H9 (cell line): ENCODE measurements at regions not wholly inside any gene's neighbourhood (a gene's known extent, or its start where the extent isn't known, plus 50 kb on each side); places are given as distances from the start of the nearest gene placed in this dataset.

ENCODE experiments used
- DNase-seq: peaks from one replicate; pipeline ENCODE4 v3.0.0-alpha.2; 2017
- H2AFZ ChIP-seq: one replicate; pipeline ENCODE4 v1.6.1; 2013; ENCODE audit warnings: mild to moderate bottlenecking, low read length, control low read depth, moderate library complexity
- H2AK5ac ChIP-seq: 2 replicates; pipeline ENCODE4 v1.6.1; 2013; ENCODE audit warnings: low read length, control low read depth, mixed read lengths; ENCODE audit not compliant: insufficient read length
- H2BK120ac ChIP-seq: one replicate; pipeline ENCODE4 v1.6.1; 2013; ENCODE audit warnings: low read depth, mild to moderate bottlenecking, low read length, control low read depth, inconsistent platforms; ENCODE audit not compliant: poor library complexity, severe bottlenecking
- H2BK12ac ChIP-seq: 2 replicates; pipeline ENCODE4 v1.6.1; 2013; ENCODE audit warnings: low read length, control low read depth, mixed read lengths, low read depth; ENCODE audit not compliant: insufficient read length
- H2BK15ac ChIP-seq: 2 replicates; pipeline ENCODE4 v1.6.1; 2013; ENCODE audit warnings: low read depth, low read length, control low read depth
- H2BK20ac ChIP-seq: one replicate; pipeline ENCODE4 v1.6.1; 2013; ENCODE audit warnings: low read depth, mild to moderate bottlenecking, low read length, control low read depth, inconsistent platforms; ENCODE audit not compliant: poor library complexity, severe bottlenecking
- H2BK5ac ChIP-seq: 2 replicates; pipeline ENCODE4 v1.6.1; 2013; ENCODE audit warnings: low read length, control low read depth, mixed read lengths; ENCODE audit not compliant: insufficient read length
- H3K14ac ChIP-seq: 2 replicates; pipeline ENCODE4 v1.6.1; 2013; ENCODE audit warnings: low read length, control low read depth; ENCODE audit not compliant: insufficient read depth
- H3K18ac ChIP-seq: 2 replicates; pipeline ENCODE4 v1.6.1; 2013; ENCODE audit warnings: low read depth, mild to moderate bottlenecking, mixed read lengths, low read length, control low read depth; ENCODE audit not compliant: insufficient read length
- H3K23ac ChIP-seq: 2 replicates; pipeline ENCODE4 v1.6.1; 2013; ENCODE audit warnings: low read length, control low read depth, mixed read lengths, low read depth; ENCODE audit not compliant: insufficient read length
- H3K23me2 ChIP-seq: 2 replicates; pipeline ENCODE4 v1.6.1; 2013; ENCODE audit warnings: low read depth, mild to moderate bottlenecking, mixed read lengths, low read length, control low read depth; ENCODE audit not compliant: insufficient read length, poor library complexity, severe bottlenecking
- H3K27ac ChIP-seq: 2 replicates; pipeline ENCODE4 v1.5.1; 2013; ENCODE audit warnings: low read length, control low read depth, mixed read lengths, low read depth; ENCODE audit not compliant: insufficient read length
- H3K27me3 ChIP-seq: 2 replicates; pipeline ENCODE4 v1.6.1; 2013; ENCODE audit warnings: low read length, control low read depth, inconsistent platforms; ENCODE audit not compliant: insufficient read depth
- H3K4ac ChIP-seq: 2 replicates; pipeline ENCODE4 v1.6.1; 2013; ENCODE audit warnings: low read depth, mild to moderate bottlenecking, control low read depth, inconsistent platforms, low read length, moderate library complexity
- H3K4me1 ChIP-seq: 2 replicates; pipeline ENCODE4 v1.6.1; 2013; ENCODE audit warnings: low read length, control low read depth, inconsistent platforms; ENCODE audit not compliant: insufficient read depth
- H3K4me2 ChIP-seq: 2 replicates; pipeline ENCODE4 v1.6.1; 2013; ENCODE audit warnings: low read length, control low read depth, mixed read lengths; ENCODE audit not compliant: insufficient read length, insufficient read depth
- H3K56ac ChIP-seq: 2 replicates; pipeline ENCODE4 v1.6.1; 2013; ENCODE audit warnings: low read depth, mild to moderate bottlenecking, mixed read lengths, low read length, control low read depth; ENCODE audit not compliant: insufficient read length
- H3K79me1 ChIP-seq: 2 replicates; pipeline ENCODE4 v1.6.1; 2013; ENCODE audit warnings: low read depth, mild to moderate bottlenecking, moderate library complexity, low read length, control low read depth, inconsistent platforms; ENCODE audit not compliant: insufficient read depth, poor library complexity, severe bottlenecking
- H3K79me2 ChIP-seq: 2 replicates; pipeline ENCODE4 v1.6.1; 2013; ENCODE audit warnings: low read length, control low read depth, inconsistent platforms; ENCODE audit not compliant: insufficient read depth
- H3K9ac ChIP-seq: 2 replicates; pipeline ENCODE4 v1.6.1; 2013; ENCODE audit warnings: low read length, control low read depth, mixed read lengths; ENCODE audit not compliant: insufficient read length; ENCODE audit errors: extremely low read depth
- H3K9me3 ChIP-seq: one replicate; pipeline ENCODE4 v1.6.1; 2013; ENCODE audit warnings: low read depth, low read length, inconsistent platforms; ENCODE audit not compliant: control insufficient read depth
- H3T11ph ChIP-seq: one replicate; pipeline ENCODE4 v1.6.1; 2013; ENCODE audit warnings: mild to moderate bottlenecking, low read length, control low read depth, inconsistent platforms
- H4K20me1 ChIP-seq: one replicate; pipeline ENCODE4 v1.6.1; 2013; ENCODE audit not compliant: control insufficient read depth, insufficient read length, insufficient read depth
- H4K5ac ChIP-seq: 2 replicates; pipeline ENCODE4 v1.6.1; 2013; ENCODE audit warnings: low read depth, mild to moderate bottlenecking, mixed read lengths, low read length, control low read depth; ENCODE audit not compliant: insufficient read length
- H4K8ac ChIP-seq: replicated peaks from 2 replicates; pipeline ENCODE4 v1.6.1; 2013; ENCODE audit warnings: low read length, control low read depth, mixed read lengths, low read depth; ENCODE audit not compliant: insufficient read length
- H4K91ac ChIP-seq: 2 replicates; pipeline ENCODE4 v1.6.1; 2013; ENCODE audit warnings: low read depth, mild to moderate bottlenecking, moderate library complexity, mixed read lengths, low read length, control low read depth; ENCODE audit not compliant: insufficient read length
- H3K27ac Mint-ChIP-seq, 3 experiments: 2 replicates in 2 of 3; 3 replicates in 1 of 3; pipeline ENCODE4 v1.8.0; 2020 to 2021; ENCODE audit warnings: mixed read lengths in 3 of 3, mild to moderate bottlenecking in 1 of 3, moderate library complexity in 1 of 3
- H3K27me3 Mint-ChIP-seq: 2 replicates; pipeline ENCODE4 v1.8.0; 2021; ENCODE audit warnings: low read depth, mild to moderate bottlenecking, moderate library complexity, mixed read lengths
- H3K36me3 Mint-ChIP-seq, 3 experiments: 2 replicates in 2 of 3; 3 replicates in 1 of 3; pipeline ENCODE4 v1.8.0; 2020 to 2021; ENCODE audit warnings: low read depth in 3 of 3, mixed read lengths in 3 of 3; ENCODE audit not compliant: insufficient read depth in 1 of 3
- H3K4me1 Mint-ChIP-seq, 2 experiments: 2 replicates each; pipeline ENCODE4 v1.8.0; 2020; ENCODE audit warnings: mixed read lengths in 2 of 2
- H3K4me3 Mint-ChIP-seq, 2 experiments: 2 replicates in 1 of 2; 3 replicates in 1 of 2; pipeline ENCODE4 v1.8.0; 2020 to 2021; ENCODE audit warnings: mild to moderate bottlenecking in 2 of 2, mixed read lengths in 2 of 2, moderate library complexity in 1 of 2
- H3K9me3 Mint-ChIP-seq, 2 experiments: 2 replicates in 1 of 2; 3 replicates in 1 of 2; pipeline ENCODE4 v1.8.0; 2020; ENCODE audit warnings: mild to moderate bottlenecking in 2 of 2, mixed read lengths in 2 of 2, moderate library complexity in 1 of 2
- CTCF ChIP-seq: fragments of 200-600 bp; sonication (generic); conservative IDR thresholded peaks from 3 replicates; pipeline ENCODE4 v1.8.0; 2021; ENCODE audit warnings: antibody characterized with exemption, mild to moderate bottlenecking
- WGBS: extraction: QIAGEN DNeasy Blood & Tissue Kit; methylation state at CpG from one replicate; pipeline ENCODE4 v1.1.7; 2013; ENCODE audit warnings: missing lambda C conversion rate, low lambda C conversion rate, mixed read lengths; ENCODE audit not compliant: insufficient read length; ENCODE audit errors: extremely low coverage; 5-methylcytosine and 5-hydroxymethylcytosine counted together

- H3K9ac ChIP-seq, result no peak overlapping the region
- H3K27ac ChIP-seq, result no peak overlapping the region
- peaks cover 2 to 14% (median 4%) of the 10 kb centered on the region in 3 experiments; a peak in 4 of 7 replicates for H3K36me3 Mint-ChIP-seq
- H2BK12ac ChIP-seq, result no peak overlapping the region
- no peak overlapping the region for H3K4me3 Mint-ChIP-seq
- H3K79me2 ChIP-seq, result no peaks in the 10 kb centered on the region
- H3K23ac ChIP-seq, result no peak overlapping the region
- H2AK5ac ChIP-seq, result no peak overlapping the region
- H2BK15ac ChIP-seq, result no peak overlapping the region
- no peak overlapping the region for H3K4me2 ChIP-seq
- no peak overlapping the region for H4K8ac ChIP-seq
- H2BK5ac ChIP-seq, result no peak overlapping the region
- 0 out of 2 replicates have a peak, but pooled peaks cover 2% of the 10 kb centered on the region for H3K27me3 Mint-ChIP-seq
- H3K9me3 Mint-ChIP-seq, result peaks cover 4 to 14% of the 10 kb centered on the region in 2 experiments
- no peaks in the 10 kb centered on the region for H3K23me2 ChIP-seq
- no peak for DNase-seq
- H4K91ac ChIP-seq, result no peak overlapping the region
- H3K56ac ChIP-seq, result no peak overlapping the region
- H3K27me3 ChIP-seq, result no peaks in the 10 kb centered on the region
- no peaks in the 10 kb centered on the region for H3K9me3 ChIP-seq
- no CpG with 5 or more reads among the region's 2 CpGs for WGBS
- no peaks in the 10 kb centered on the region for H3K4me1 ChIP-seq
- H3K18ac ChIP-seq, result no peak overlapping the region
- H2AFZ ChIP-seq, result no peak overlapping the region
- H2BK20ac ChIP-seq, result no peak overlapping the region
- H3T11ph ChIP-seq, result no peak overlapping the region
- peaks cover 6 to 10% of the 10 kb centered on the region in 2 experiments; a peak in 3 of 4 replicates for H3K4me1 Mint-ChIP-seq
- H3K14ac ChIP-seq, result no peak overlapping the region
- no peak for TF ChIP-seq CTCF
- no peak overlapping the region for H3K4ac ChIP-seq
- H4K20me1 ChIP-seq, result no peaks in the 10 kb centered on the region
- H3K27ac Mint-ChIP-seq, result no peak overlapping the region
- H2BK120ac ChIP-seq, result no peak overlapping the region
- no peaks in the 10 kb centered on the region for H3K79me1 ChIP-seq
- no peak overlapping the region for H4K5ac ChIP-seq
Measured at GRCh38 chr14:55807881-55808379, 227.9 kb downstream of the KTN1 start.
